CD4-positive, alpha-beta T cell treated with Interleukin-2 at 100 ng/mL for 4 hours (primary cell): ENCODE measurements at regions not wholly inside any gene's neighbourhood (a gene's known extent, or its start where the extent isn't known, plus 50 kb on each side); places are given as distances from the start of the nearest gene placed in this dataset.
"Not testable (repeated sequence)": the region's sequence is repeated elsewhere in the genome, so short reads cannot be mapped to it uniquely, and the experiment has no call there.

ENCODE experiments used
- DNase-seq: peaks from one replicate; pipeline ENCODE4 v3.0.0-alpha.2; 2020; ENCODE audit warnings: low spot score

DNA sequence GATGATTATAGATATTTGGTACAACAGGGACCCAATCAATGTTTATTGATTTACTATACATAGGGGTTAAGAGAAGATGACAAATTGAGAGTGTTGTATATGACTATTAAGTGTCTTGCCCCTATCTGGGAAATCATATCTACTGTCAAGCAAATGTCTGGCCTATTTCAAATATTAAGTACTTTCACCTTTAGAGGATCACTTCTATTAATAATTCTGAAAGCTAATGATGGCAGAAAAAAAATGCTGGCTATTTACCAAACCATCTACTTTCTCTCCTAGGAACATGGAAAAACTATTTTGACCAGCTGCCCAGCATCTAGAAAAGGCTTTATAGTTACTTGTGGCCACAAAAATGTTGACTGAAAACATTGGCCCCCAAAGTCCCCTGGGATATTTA, 632.3 kb upstream of the ZNF385D start:
- DNase-seq = no peak

DNA sequence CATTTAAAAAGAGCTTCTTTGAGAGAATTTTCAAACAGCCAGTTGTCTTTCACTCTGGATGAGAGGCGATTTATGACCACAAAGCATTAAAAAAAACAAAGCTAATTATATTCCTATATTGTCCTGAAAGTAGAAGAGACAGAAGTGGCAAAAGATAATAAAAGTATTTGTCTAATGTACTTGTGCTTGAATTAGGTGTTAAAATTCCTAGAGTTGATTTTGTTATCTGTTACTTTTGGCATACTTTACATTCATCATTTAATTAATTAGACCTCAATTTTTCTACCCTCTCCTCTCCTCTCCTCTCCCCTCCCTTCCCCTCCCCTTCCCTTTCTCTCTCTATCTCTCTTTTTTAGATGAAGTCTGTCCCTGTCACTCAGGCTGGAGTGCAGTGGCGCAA, 635.1 kb upstream of the ZNF385D start:
- no peak for DNase-seq

DNA sequence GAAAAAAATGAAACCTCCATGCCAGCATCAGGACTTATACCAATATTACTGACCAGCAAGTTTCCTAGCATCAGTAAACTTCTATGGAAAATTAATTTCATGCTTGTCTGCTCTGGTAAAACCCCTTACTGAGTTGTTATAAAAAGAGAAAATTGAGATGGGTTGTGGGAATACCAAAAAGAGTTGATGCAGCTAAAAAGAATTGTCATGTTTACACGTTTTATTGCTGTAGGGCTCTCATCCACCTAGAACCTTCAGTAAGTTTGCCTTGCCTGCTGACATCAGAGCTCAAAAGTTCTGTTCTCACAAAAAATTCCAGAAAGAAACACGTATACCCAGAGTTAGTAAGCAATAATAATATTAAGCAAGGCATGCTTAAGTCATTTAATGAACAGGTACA, 641.3 kb upstream of the ZNF385D start:
- no peak for DNase-seq

DNA sequence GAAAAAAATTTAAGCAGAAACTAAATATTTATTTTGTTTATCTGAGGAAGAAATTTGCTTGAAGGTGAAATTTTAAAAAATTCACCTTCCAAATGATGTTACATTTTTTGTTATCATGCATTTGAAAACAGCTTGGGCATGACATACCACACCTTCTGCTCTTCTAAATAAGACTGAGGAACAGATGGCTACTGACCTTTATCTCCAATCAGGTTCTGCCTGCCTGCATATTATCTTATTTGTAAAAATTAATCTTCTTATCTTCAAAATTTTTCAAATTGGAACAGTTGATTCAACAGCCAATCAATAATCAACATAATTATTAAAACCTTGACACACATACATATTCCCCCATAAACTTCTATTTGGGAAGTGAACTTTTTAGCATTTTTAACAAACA, 641.8 kb upstream of the ZNF385D start:
- DNase-seq = no peak

DNA sequence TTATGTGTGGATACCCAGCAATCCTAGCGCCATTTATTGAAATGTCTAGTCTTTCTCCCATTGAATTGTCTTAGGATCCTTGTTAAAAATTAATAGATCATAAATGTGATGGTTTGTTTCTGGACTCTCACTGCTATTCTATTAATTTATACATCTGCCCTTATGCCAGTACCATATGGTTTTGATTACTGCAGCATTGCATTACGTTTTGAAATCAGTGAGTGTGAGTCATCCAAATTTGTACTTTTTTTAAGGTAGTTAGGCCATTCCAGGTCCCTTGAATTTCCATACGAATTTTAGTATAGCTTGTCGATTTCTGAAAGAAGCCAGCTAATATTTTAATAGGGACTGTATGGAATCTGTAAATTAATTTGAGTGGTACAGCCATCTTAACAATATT, 648.6 kb upstream of the ZNF385D start:
- DNase-seq = no peak

DNA sequence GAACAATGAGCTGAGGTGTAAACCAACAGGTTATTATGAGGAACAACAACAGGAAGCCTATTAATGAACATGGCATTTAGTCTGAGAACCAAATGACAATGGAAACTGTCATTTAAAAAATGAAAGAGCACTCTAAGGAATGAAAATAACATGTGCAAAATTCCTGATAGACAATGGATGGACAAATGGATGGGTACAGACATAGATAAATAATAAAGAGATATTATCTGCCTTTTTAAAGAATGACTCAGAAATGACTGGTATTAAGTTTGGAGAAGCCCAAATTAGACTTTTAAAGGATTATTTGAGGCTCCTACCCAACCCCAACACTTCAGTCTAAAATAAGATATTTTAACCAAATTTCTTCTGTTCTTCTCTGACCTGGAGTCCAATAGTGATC, 650.5 kb upstream of the ZNF385D start:
- DNase-seq = no peak

DNA sequence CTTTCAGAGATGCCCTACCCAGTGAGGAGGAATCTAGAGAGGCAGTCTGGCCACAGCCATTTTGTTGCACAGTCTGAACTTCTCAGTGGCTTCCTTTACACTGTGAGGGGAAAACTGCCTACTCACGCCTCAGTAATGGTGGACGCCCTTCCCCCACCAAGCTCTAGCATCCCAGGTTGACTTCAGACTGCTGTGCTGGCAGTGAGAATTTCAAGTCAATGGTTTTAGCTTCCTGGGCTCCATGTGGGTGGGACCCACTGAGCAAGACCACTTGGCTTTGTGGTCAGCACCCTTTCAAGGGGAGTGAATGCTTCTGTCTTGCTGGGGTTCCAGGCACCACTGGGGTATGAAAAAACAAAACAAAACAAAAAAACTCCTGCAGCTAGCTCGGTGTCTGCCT, 663.2 kb upstream of the ZNF385D start:
- no peak for DNase-seq

DNA sequence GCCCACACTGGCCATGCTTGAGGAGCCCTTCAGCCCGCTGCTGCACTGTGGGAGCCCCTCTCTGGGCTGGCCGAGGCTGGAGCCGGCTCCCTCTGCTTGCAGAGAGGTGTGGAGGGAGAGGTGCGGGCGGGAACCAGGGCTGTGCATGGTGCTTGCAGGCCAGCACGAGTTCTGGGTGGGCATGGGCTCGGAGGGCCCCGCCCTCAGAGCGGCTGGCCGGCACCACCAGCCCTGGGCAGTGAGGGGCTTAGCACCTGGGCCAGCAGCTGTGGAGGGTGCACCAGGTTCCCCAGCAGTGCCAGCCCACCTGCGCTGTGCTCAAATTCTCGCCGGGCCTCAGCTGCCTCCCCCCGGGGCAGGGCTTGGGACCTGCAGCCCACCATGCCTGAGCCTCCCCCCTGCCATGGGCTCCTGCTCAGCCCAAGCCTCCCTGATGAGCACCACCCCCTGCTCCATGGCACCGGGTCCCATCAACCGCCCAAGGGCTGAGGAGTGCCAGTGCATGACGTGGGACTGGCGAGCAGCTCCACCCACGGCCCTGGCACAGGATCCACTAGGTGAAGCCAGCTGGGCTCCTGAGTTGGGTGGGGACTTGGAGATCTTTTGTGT, 665.9 kb upstream of the ZNF385D start:
- not testable (repeated sequence) for DNase-seq

DNA sequence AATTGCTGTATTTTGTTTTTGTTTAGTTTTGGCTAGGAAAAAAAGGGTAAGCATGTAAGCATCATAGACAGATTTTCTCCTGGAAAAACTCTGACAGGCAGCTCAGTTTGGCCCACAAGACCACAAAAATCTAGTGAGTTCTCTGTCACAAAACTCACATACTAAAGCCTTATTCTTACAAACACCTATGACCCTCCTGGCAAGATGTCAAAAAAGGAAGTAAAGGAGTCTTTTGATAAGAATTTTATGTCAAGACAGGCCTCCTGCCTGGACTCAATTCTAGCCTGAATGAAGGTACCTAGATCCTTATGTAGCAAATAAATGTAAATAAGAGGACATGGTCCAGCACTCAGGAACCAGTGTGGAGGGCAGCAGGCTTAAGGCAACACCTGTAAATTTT, 668.3 kb upstream of the ZNF385D start:
- DNase-seq = no peak

DNA sequence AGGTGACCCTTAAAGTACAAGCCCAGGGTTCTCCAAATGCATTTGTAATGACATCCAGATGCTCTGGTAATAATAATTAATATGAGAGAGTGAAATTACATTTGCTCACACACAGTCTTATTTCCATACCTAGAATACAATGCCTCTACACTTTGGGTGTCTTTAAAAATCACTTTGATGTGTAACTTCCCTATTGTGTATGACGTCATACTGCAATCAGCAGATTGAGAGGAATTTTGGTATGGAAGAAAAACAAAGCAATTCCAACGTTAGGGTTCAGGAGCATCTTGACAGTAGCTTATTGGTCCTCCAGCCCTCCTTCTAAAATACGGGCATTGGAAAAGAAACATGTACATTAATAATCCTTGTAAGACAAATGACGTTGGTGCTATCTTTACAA, 670.6 kb upstream of the ZNF385D start:
- DNase-seq = no peak

DNA sequence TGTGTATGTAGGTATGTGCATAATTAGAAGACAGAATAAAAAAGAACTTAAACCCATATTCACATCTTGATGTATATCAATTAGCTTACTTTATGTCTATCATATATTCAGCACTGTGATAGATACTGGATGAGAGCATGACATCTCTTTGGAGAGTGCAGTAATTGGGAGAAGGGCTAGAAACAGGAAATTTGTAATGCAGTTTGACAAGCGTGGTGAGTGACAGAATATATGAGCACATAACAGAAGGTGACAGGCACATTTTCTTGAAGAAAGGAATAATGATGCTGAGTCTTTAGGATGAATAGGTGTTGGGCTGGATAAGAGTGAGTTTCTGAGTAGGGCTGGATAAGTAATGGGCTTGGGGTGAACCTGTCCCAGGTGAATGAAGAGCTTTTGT, 680.3 kb upstream of the ZNF385D start:
- DNase-seq = no peak

DNA sequence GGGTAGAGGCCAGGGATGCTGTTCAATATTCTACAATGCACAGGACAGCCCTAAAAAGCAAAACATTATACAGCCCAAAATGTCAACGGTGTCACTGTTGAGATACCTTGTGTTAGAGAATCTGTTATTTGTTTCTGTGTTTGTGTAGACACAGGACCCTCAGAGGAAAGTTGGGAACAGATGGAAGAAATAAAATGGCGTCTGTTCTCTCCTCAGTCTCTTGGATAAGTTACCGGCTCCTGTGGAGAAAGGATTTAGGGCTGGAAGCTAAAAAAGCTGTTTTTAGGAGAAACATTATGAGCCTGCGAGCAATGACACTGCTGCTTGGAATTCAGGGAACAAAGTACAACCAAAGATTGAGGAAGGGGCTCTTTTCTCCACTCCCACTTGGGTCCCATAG, 688.6 kb upstream of the ZNF385D start:
- no peak for DNase-seq

DNA sequence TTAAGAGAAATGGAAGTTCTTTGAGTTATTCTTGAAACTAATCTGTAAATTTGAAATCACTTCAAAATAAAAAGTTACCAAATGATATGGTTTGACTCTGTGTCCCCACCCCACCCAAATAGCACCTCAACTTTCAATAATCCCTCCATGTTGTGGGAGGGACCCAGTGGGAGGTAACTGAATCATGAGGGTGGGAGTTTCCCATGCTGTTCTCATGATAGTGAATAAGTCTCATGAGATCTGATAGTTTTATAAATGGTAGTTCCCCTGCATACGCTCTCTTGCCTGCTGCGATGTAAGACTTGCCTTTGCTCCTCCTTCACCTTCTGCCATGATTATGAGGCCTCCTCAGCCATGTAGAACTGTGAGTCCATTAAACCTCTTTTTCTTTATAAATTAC, 690.7 kb upstream of the ZNF385D start:
- DNase-seq = no peak

DNA sequence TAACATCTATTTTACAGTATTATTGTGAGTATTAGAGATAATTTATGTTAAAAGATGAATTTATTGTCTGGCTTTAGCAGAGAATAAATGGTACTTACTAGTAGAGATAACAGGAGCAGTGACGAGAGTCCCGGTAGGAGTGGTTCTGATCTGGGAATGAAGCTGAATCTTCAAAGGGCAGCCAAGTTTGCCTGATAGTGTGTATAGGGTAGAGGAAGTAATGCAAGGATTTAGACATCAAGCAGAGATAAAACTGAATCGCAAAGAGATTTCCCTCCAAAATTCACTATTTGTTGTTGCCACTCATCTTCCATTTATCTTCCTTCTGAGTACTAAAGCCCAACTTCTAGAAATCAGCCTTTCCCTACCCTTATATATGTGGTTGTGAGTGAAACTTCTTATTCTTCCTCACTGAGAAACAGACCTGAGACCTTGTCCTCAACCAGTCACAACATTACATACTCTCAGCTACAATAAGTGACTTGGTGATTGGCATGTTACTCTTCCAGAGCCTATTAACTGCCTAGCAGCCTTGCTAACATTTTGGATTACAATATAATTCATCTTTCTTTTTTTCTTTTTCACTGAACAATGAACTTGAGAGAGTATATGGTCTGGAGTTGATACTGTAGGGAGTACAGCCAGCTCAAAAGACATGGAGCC, 692.7 kb upstream of the ZNF385D start:
- DNase-seq = no peak

DNA sequence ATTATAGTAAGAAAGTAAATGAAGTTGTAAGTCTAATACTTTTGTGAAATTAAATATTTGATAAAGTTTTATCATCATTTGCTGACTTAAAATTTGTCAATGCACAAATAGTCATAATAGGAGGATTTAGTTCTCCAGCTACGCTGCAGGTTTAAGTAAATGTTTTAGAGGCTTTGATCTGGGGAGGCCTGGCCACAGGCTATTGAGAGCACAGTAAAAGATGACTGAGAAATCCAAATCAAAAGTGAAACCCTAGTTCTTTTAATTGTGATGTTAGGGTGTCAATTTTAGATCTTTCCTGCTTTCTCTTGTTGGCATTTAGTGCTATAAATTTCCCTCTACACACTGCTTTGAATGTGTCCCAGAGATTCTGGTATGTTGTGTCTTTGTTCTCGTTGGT, 694.3 kb upstream of the ZNF385D start:
- DNase-seq = not testable (repeated sequence)

DNA sequence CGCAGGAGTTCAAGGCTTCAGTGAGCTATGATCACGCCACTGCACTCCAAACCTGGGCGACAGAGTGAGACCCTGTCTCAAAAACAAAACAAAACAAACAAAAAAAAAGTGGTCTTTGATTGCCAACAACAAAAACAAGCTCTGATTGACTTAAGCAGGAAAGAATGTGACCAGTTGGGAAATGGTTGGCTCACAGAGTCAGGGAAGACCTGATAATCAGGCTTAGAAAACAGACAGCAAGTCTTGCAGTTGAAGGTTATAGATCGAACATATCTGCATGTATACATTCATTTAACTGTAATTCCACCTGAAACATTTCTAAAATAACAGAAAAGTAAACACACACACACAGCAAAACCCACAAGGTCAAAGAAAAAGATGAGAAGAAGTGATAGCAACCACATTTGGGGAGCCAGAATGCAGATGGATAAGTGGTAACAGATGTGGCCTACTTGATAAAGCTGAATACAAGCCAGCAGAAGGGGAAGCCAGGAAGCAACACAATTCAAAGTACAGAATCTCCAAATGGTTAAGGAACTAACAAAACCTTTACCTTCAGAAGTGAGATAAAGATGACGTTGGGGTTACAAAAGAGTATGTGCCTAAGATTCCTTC, 699.9 kb upstream of the ZNF385D start:
- DNase-seq = no peak

DNA sequence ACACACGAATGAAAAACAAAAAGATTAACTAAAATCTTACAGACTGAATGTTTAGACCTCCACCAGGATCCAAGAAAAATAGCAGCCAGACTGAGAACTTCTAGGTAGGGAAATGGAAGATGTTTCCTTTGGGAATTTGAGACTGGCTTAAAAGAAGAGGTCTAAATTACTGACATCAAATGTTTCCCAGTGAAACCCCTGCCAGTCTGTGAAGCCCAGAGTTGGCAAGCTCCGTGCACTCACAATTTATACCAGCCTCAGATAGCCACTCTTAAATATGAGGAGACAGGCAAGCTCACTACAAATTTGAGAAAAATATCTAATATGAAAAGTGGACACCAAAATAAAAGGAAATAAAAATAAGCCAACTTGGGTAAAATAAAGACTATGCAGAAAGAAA, 700.5 kb upstream of the ZNF385D start:
- no peak for DNase-seq

DNA sequence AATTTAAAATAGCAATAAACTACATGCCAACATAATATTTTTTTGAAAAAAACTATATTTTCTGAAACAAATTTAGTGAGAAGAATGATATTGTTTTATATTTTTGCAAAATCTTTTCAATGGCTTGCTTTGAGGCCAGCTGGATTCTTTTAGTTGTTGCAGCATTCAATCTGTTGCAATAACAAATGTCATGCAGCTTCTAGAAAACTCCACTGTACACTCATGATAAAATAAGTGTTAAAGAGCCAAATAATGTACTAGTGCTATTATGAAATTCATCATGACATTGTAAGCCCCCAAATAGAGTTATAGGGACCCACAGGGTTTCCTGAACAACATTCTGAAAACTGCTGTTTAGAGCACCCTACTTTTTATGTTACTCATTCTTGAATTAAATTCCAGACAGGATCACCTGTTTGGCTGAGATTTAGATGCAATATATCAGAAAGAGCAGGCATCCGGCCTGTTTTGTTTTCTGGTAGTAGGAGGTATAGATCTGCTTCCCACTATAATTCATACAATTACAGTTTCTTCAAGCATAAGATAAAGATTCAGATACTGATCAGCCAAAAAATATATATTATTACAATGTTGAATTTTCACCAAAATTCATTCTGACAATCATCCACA, 703.0 kb upstream of the ZNF385D start:
- no peak for DNase-seq

DNA sequence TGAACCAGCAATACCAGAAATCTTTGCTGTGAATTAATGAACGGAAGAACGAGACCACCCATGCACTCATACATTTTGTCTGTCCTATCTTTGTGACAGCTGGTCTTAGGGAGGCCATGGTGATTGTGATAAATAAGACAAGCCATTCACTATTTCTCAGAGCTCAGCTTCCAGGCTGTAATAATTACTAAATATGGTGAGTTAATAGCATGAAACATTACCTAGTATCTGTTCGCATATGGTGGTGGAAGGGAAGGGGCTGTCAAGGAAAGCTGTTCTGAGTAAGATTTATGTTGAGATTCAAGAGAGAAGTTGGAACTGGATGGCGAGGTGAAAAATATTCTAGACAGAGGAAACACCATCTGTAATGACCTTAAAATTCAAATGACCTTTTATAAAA, 719.0 kb upstream of the ZNF385D start:
- DNase-seq = no peak

DNA sequence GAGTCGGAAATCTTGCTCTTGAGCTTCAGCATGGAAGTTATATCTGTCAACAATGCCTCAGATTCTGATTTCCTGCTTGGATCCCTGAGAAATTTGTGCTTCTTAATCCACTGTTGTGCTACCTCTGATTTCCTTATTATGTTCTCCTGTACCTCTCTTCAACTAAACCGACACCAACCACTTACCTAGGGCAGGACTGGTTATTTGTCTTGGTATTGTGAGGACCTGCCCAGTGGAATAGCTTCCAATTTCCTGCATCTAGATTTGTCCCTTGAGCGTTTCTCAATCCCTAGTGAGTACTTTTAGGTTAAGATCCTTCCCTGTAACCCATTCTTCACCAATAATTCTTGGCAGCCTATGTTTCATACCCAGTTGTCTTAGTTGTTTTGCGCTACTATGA, 720.5 kb upstream of the ZNF385D start:
- DNase-seq = no peak

DNA sequence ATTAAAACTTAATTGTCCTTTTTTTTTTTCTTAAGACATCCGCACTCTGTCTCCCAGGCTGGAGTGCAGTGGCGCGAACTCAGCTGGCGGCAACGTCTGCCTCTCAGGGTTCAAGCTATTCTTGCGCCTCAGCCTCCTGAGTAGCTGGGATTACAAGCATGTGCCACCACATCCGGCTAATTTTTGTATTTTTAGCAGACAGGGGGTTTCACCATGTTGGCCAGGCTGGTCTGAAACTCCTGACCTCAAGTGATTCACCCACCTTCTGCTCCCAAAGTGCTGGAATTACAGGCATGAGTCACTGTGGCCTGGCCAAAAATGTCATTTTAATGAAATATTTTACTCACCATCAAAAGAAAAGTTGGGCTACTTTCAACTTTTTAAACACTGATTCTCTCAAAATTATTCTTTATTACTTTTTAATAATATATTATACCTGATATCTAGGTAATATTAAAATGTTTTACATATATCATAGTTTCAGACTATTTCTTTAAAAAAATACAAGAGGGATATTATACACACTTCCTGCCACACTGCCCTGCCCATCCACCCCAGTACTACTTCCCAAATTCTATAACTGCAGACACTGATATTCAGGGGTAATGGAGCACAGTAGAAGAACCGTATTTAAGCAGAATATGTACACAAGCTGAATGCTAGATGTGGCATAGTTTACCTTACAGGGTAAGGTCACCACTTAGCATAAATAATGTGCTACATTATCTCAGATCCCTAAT, 723.9 kb upstream of the ZNF385D start:
- no peak for DNase-seq

DNA sequence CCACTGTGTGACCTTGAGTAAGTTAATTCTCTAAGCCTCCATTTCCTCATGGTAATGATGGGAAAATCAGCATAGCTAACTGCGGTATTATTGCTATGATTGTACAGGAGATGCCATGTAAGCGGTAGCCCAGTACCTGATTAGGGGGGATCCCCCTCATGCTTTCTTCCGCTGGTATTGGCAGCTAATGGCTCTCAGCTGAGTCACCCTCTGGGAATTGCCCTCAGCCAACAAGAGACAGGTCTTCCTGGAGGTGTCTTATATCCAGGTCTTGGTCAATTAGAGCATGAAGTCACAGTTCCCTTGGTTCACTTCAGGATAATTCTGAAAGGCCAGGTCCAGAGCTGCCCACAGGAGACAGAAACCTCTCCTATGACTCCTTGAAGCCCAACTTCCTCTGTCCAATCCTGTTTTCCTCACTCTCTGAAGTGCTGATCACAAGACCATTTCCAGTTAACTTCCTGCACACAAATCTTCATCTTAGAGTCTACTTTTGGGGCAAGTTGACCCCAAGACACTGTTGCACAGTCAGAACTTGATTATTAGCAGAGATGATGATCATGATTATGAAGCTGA, 724.7 kb upstream of the ZNF385D start:
- no peak for DNase-seq
